Muscle of back (tissue), 3 donors: ENCODE measurements at regions not wholly inside any gene's neighbourhood (a gene's known extent, or its start where the extent isn't known, plus 50 kb on each side); places are given as distances from the start of the nearest gene placed in this dataset.
"Not testable (repeated sequence)": the region's sequence is repeated elsewhere in the genome, so short reads cannot be mapped to it uniquely, and the experiment has no call there.

Experiments used
- DNase-seq, 3 donors: peaks; one replicate each; pipeline versions ENCODE4 v3.0.0 to v3.0.0-alpha.2; 2013

DNA sequence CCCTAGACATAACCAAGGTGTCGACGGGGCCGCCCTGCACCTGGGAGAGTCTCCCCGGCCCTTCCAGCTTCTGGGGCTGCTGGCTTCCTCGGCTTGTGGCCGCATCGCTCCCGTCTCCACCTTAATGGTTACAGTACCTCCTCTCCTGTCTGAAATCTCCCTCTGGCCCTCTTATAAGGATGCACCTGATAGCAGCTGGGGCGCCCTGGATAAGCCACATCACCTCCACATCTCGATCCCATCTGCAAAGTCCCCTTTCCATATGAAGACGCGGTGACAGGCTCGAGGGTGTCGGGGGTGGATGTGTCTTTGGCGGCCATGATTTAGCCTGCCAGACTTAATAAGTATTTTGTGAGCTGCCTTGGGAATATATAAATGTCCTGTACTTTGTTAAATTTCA lies 169.0 kb downstream of the NPIPB11 start:
- not testable (repeated sequence) for DNase-seq

DNA sequence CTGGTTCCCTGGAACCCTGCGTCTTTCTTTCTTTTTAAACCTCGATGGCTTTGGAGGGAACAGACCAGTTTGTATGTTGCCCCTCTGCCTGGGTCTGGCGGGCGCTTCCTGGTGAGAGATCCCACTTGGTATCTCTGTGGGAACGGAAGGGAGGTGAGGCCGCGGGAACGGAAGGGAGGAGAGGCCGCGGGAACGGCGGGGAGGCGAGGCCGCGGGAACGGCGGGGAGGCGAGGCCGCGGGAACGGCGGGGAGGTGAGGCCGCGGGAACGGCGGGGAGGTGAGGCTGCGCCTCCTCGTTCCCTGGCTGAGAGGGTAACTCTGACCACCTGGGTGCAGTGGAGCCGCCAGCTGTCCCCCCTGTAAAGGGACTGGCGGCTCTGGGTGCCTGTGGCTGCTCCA lies 169.5 kb downstream of the NPIPB11 start:
- not testable (repeated sequence) for DNase-seq

DNA sequence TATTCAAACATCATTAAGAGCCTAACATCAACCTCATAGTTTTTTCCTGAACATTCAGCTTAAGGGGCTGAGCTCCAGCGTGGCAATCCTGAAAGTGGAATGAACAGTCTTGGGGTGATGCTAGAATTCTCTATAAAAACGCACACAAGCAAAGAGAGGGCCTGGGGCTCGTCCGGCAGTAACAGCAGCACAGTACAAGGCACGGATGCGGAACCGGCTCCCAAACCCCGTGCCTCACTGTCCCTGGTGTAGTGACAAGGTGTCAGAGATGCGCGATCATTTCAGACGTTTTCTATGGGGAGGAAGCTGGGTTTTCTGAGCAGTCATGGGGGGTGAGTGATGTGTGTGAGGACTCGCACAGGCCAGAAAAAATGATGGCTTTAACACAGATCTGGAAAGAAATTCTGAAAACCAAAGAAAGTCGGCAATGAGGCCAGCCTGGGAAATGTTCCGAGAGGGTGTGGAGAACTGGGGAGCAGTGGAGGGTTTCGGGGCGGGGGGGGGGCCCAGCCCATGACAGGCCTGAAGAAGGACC lies 170.6 kb downstream of the NPIPB11 start:
- not testable (repeated sequence) for DNase-seq

GRCh38 chr16:29234536-29235275 lies 171.8 kb downstream of the NPIPB11 start:
- peak in 1 of 3 donors; percentile 45 for DNase-seq

GRCh38 chr16:29233705-29234404 lies 172.7 kb downstream of the NPIPB11 start:
- not testable (repeated sequence) for DNase-seq

DNA sequence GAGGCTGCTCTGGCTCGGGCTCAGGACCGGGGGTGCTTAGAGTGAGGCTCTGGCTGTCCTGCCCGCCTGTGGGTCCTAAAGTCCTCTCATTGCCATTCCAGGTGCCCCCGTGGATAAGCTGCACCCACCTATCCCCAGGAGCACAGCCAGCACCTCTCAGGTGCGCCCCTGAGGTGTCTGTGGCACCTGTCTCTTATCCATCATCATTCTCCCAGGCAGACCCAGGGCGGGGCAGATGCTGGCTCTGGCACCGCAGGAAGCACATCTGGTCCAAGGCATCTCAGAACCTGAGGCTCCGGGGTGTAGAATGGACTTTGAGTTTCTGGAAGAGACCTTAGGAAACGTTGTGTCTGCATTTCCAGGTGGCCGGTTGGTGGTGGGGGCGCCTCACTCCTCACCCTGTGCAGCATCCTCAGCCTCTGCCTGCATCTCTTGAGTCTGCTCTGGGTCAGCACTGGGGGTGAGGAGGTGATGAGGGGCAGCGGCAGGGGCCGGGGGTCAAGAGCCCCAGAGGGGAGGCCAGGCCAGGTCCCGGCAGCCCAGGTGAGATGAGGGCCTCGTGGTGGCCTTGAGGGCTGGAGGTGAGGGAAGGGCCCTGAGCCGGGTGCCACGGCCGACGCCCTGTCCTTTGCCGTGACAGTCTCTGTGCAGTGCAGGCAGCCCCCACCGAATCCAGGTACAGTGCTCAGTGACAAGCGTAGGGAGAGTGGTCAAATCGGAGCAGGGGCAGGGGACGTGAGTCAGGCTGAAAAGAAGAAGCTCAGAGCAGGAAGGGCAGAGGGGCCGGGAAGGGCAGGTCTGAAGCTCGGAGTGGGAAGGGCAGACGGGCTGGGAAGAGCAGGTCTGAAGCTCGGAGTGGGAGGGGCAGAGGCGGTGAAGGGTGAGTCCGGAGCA lies 173.5 kb downstream of the NPIPB11 start:
- DNase-seq: no peak

DNA sequence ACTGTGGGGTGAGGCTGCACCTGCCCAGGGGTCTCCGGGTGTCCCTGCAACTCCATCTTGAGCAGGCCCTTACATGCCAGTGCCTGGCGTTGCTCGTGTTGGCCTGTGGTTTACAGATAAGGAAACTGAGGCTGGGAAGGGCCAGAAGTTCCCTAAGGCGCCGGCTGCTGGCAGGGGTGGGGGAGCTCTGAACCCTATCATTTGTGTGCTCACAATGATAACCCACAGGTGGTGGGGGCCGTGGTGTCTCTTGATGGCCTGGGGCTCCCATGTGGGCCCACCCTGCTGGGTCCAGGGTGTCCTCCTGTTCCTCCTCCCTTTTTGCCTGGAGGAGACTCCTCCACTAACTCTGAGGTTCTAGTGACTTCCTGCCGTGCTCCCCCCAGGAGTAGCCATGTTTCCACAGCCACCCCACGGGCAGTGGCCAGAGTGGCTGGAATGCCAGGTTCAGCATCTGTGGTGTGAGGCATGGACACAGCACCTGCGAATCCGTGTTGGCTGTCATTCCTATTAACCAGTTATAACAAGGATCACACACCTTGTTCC lies 174.3 kb downstream of the NPIPB11 start:
- DNase-seq: not testable (repeated sequence)

GRCh38 chr16:29231244-29231643 lies 175.3 kb downstream of the NPIPB11 start:
- peak in 1 of 3 donors; percentile 47 for DNase-seq

GRCh38 chr16:29230671-29231096 lies 175.8 kb downstream of the NPIPB11 start:
- DNase-seq: peak in 1 of 3 donors; percentile 59

DNA sequence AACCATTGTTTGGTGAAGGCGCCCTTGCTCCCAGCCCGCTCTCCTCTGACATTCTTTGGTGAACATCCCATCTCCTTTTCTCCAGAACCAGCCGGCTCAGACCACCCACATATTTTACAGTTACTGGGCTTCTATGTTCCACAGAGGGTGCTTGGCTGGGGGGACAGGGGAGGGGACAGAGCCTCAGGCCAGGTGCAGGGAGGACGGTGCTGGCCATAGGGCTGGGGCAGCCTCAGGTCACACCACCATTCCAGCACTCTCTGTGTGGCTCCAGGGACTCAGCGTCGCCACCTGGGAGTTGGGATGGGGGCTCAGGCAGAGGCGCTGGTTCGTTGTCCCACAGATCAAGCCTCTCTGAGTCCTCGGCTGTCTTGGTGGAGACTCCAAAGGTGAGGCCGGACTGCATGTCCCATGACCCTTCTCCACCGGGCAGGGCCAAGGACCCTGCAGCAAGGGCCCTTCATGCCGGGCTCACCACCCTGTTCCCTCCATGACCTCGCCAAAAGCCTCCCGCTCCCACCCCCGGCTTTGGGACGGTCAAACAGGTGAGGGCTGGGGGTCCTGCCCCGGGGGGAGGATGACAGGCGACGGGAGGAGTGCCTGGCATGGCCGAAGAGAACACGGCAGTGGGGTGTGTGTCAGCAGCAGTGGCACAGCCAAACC lies 176.4 kb downstream of the NPIPB11 start:
- DNase-seq: peak in 1 of 3 donors; percentile 8

DNA sequence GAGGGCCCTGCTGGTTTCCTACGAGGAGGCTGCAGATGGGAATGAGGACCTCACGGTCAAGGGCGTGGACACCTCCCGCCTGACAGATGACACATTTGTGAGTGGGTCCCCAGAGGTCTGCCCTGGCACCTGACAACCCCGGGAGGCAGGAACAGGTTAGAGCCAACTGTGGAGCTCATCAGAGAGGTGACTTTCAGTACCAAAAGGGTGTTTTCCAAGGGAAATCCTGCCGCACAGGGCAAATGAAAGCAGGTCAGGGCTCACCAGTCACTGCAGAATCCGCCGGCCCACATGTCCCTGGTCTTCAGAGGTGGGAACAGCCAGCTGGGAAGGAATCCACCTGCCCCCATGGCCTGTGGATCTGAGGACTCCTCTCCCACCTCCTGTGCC lies 176.9 kb downstream of the NPIPB11 start:
- DNase-seq: not testable (repeated sequence)

- DNase-seq: not testable (repeated sequence)
Measured at GRCh38 chr16:29228664-29229611, 177.6 kb downstream of the NPIPB11 start.

- peak in 1 of 3 donors; percentile 68 for DNase-seq
Measured at GRCh38 chr16:29227751-29228663, 178.5 kb downstream of the NPIPB11 start.

DNA sequence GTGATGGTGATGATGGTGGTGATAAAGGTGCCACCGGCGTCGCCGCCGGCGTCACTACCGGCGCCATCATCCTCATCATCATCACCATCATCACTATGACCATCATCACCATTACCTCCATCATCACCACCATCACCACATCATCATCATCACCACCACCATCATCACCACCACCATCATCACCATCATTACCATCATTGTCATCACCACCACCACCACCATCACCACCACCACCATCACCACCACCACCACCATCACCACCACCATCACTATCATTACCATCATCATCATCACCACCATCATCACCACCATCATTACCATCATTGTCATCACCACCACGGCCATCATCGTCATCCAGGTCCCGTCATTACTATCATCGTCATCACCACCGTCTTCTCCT lies 179.7 kb downstream of the NPIPB11 start:
- DNase-seq: no peak

GRCh38 chr16:29224675-29225074 lies 181.8 kb downstream of the NPIPB11 start:
- DNase-seq: not testable (repeated sequence)

- DNase-seq: not testable (repeated sequence)
Measured at GRCh38 chr16:29222615-29223014, 183.9 kb downstream of the NPIPB11 start.

- DNase-seq: not testable (repeated sequence)
Measured at GRCh38 chr16:29222008-29222407, 184.5 kb downstream of the NPIPB11 start.

DNA sequence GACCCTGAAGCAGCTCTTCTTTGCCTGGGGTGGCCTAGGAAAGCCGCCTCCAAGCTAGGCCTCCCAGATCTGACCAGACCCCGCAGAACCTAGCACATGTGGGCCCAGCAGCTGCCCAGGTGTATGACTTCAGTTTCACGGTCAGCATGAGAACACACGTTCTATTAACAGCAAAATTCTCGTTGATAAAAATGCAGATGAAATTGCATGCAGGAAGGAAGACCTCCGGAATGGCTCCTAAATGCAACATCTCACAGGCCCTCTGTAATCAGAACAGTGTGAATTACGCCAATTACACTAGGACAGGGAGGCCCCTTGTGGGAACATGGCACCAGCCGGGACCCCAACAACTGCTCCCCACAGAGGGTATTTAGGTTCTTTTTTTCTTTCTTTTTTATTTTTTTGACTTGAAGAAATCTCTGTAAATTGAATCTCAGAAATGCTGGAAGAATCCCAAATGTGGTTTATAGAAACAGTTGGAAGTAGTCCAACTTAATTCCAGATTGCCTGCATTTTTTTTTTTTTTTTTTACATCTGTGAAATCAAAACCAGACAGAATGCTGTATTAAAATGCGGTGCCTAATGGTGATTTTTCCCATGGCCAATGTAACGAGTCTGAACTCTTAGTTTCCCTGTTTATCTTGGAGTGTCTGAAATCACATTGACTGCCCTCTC lies 185.1 kb downstream of the NPIPB11 start:
- peak in 2 of 3 donors; percentile 67 to 69 for DNase-seq
